RWPE2 (cell line): ENCODE measurements at regions not wholly inside any gene's neighbourhood (a gene's known extent, or its start where the extent isn't known, plus 50 kb on each side); places are given as distances from the start of the nearest gene placed in this dataset.

ENCODE experiments used
- ATAC-seq: fragments of 200-7000 bp; cut with Tn5 transposase; 3 replicates; pipeline ENCODE4 v1.9.1; 2021; ENCODE audit warnings: low read depth
- DNase-seq: peaks from one replicate; pipeline ENCODE4 v3.0.0-alpha.2; 2020; ENCODE audit warnings: low spot score
- H3K27ac ChIP-seq: fragments of 450-650 bp; 2 replicates; pipeline ENCODE4 v1.5.1; 2017; ENCODE audit warnings: mild to moderate bottlenecking; ENCODE audit not compliant: poor library complexity, severe bottlenecking
- H3K27me3 ChIP-seq: fragments of 250-450 bp; sonication (Bioruptor Pico); 2 replicates; pipeline ENCODE4 v1.5.1; 2021; ENCODE audit warnings: mild to moderate bottlenecking, moderate library complexity; ENCODE audit not compliant: insufficient read depth, poor library complexity, severe bottlenecking
- H3K36me3 ChIP-seq: fragments of 250-450 bp; sonication (Bioruptor Pico); 2 replicates; pipeline ENCODE4 v1.5.1; 2020; ENCODE audit warnings: low read depth, mild to moderate bottlenecking, moderate library complexity
- H3K4me1 ChIP-seq: fragments of 250-450 bp; sonication (Bioruptor Pico); 2 replicates; pipeline ENCODE4 v1.5.1; 2021; ENCODE audit warnings: mild to moderate bottlenecking, moderate library complexity; ENCODE audit not compliant: insufficient read depth, poor library complexity, severe bottlenecking
- H3K4me3 ChIP-seq: fragments of 250-450 bp; sonication (Bioruptor Pico); 2 replicates; pipeline ENCODE4 v1.5.1; 2021; ENCODE audit warnings: mild to moderate bottlenecking, moderate library complexity; ENCODE audit not compliant: severe bottlenecking
- H3K9me3 ChIP-seq: fragments of 250-450 bp; sonication (Bioruptor Pico); 2 replicates; pipeline ENCODE4 v1.5.1; 2021; ENCODE audit warnings: mild to moderate bottlenecking, moderate library complexity; ENCODE audit not compliant: severe bottlenecking
- CTCF ChIP-seq: fragments of 450-650 bp; IDR thresholded peaks from one replicate; pipeline ENCODE4 v1.5.1; 2017; ENCODE audit warnings: mild to moderate bottlenecking, moderate library complexity; ENCODE audit not compliant: poor library complexity, severe bottlenecking

GRCh38 chr2:14773696-14774095, 141.2 kb downstream of the LRATD1 start:
- DNase-seq (no peak), ATAC-seq (no peak)
- H3K27me3 ChIP-seq, result no peaks in the 10 kb centered on the region
- no peak overlapping the region for H3K27ac ChIP-seq
- no peaks in the 10 kb centered on the region for H3K36me3 ChIP-seq
- no peak for TF ChIP-seq CTCF
- H3K4me3 ChIP-seq, result no peak overlapping the region
- H3K9me3 ChIP-seq, result no peaks in the 10 kb centered on the region
- H3K4me1 ChIP-seq, result peaks cover 12% of the 10 kb centered on the region

- peaks cover 14% of the 10 kb centered on the region for H3K4me1 ChIP-seq
- no peaks in the 10 kb centered on the region for H3K36me3 ChIP-seq
- no peaks in the 10 kb centered on the region for H3K9me3 ChIP-seq
- H3K27me3 ChIP-seq, result no peaks in the 10 kb centered on the region
- H3K27ac ChIP-seq, result no peak overlapping the region
- ATAC-seq (no peak), DNase-seq (no peak)
- H3K4me3 ChIP-seq, result no peak overlapping the region
- TF ChIP-seq CTCF, result no peak
These were observed 142.0 kb downstream of the LRATD1 start for GRCh38 chr2:14774436-14774968.

GRCh38 chr2:14776216-14776615, 143.7 kb downstream of the LRATD1 start:
- ATAC-seq (no peak), DNase-seq (no peak)
- Histone ChIP-seq H3K4me3 (no peak overlapping the region), H3K9me3 (no peaks in the 10 kb centered on the region), H3K36me3 (no peaks in the 10 kb centered on the region), H3K4me1 (peaks cover 21% of the 10 kb centered on the region), H3K27ac (no peak overlapping the region), H3K27me3 (no peaks in the 10 kb centered on the region)
- TF ChIP-seq CTCF, result no peak

GRCh38 chr2:14778015-14778414, 145.5 kb downstream of the LRATD1 start:
- H3K4me3 ChIP-seq, result no peak overlapping the region
- TF ChIP-seq CTCF, result no peak
- H3K36me3 ChIP-seq, result no peaks in the 10 kb centered on the region
- DNase-seq (no peak), ATAC-seq (peak; percentile 97)
- H3K27me3 ChIP-seq, result no peaks in the 10 kb centered on the region
- no peaks in the 10 kb centered on the region for H3K9me3 ChIP-seq
- peak overlapping the region; percentile 78 for H3K27ac ChIP-seq
- peaks cover 23% of the 10 kb centered on the region for H3K4me1 ChIP-seq

GRCh38 chr2:14779252-14779651, 146.7 kb downstream of the LRATD1 start:
- peaks cover 23% of the 10 kb centered on the region for H3K4me1 ChIP-seq
- no peak overlapping the region for H3K4me3 ChIP-seq
- no peaks in the 10 kb centered on the region for H3K36me3 ChIP-seq
- H3K27me3 ChIP-seq, result no peaks in the 10 kb centered on the region
- H3K27ac ChIP-seq, result peak overlapping the region; percentile 78
- no peak for ATAC-seq
- DNase-seq, result no peak
- TF ChIP-seq CTCF, result no peak
- H3K9me3 ChIP-seq, result no peaks in the 10 kb centered on the region
